ENCODE measurements at regions not wholly inside any gene's neighbourhood (a gene's known extent, or its start where the extent isn't known, plus 50 kb on each side); places are given as distances from the start of the nearest gene placed in this dataset.

- no peaks in the 10 kb centered on the region for H3K4me1 ChIP-seq (ENCODE audit: control insufficient read depth, extremely low read depth, insufficient read depth, low read length)
- H3K36me3 ChIP-seq (ENCODE audit: control insufficient read depth, insufficient read depth, low read length), result no peaks in the 10 kb centered on the region
- no peak overlapping the region for H3K9ac ChIP-seq (ENCODE audit: insufficient read depth, low read length)
- H3K27ac ChIP-seq (ENCODE audit: insufficient read depth, low read length), result no peak overlapping the region
- peak in 1 of 2 donors; percentile 37 for DNase-seq (ENCODE audit: low read depth in 2 of 2)
- H3K4me2 ChIP-seq (ENCODE audit: extremely low read depth, insufficient read depth, low read length), result no peak overlapping the region
- H3K27me3 ChIP-seq (ENCODE audit: control insufficient read depth, insufficient read depth, low read length), result no peaks in the 10 kb centered on the region
- no peaks in the 10 kb centered on the region for H3K79me2 ChIP-seq (ENCODE audit: control insufficient read depth, insufficient read depth, low read length)
- H2AFZ ChIP-seq (ENCODE audit: low read length), result no peak overlapping the region
- TF ChIP-seq EZH2 (IDR thresholded peaks at IDR 0.05; ENCODE audit: low read length, missing control alignments) (no peak), CTCF (conservative IDR thresholded peaks at IDR 0.05 in 1 of 2, IDR thresholded peaks at IDR 0.05 in 1 of 2; ENCODE audit: low read depth in 1 of 2, low read length in 2 of 2) (no peak)
- no peak overlapping the region for H3K4me3 ChIP-seq (replicated peaks in 1 of 4; ENCODE audit: control extremely low read depth in 1 of 4, insufficient read depth in 1 of 4, low read depth in 3 of 4, low read length in 4 of 4)
- no peaks in the 10 kb centered on the region for H4K20me1 ChIP-seq (ENCODE audit: control insufficient read depth, extremely low read depth, insufficient read depth, low read length)
- no peaks in the 10 kb centered on the region for H3K9me3 ChIP-seq (ENCODE audit: control insufficient read depth, insufficient read depth, low read depth, low read length)
Observed at GRCh38 chr20:24098886-24099285, 110.3 kb upstream of the GGTLC1 start.

- Histone ChIP-seq H3K4me1 (ENCODE audit: control insufficient read depth, extremely low read depth, insufficient read depth, low read length) (no peaks in the 10 kb centered on the region), H2AFZ (ENCODE audit: low read length) (no peak overlapping the region)
- TF ChIP-seq CTCF (conservative IDR thresholded peaks at IDR 0.05 in 1 of 2, IDR thresholded peaks at IDR 0.05 in 1 of 2; ENCODE audit: low read depth in 1 of 2, low read length in 2 of 2), result no peak
- TF ChIP-seq EZH2 (IDR thresholded peaks at IDR 0.05; ENCODE audit: low read length, missing control alignments), result no peak
Observed at GRCh38 chr20:24097506-24098245, 109.1 kb upstream of the GGTLC1 start.

DNA sequence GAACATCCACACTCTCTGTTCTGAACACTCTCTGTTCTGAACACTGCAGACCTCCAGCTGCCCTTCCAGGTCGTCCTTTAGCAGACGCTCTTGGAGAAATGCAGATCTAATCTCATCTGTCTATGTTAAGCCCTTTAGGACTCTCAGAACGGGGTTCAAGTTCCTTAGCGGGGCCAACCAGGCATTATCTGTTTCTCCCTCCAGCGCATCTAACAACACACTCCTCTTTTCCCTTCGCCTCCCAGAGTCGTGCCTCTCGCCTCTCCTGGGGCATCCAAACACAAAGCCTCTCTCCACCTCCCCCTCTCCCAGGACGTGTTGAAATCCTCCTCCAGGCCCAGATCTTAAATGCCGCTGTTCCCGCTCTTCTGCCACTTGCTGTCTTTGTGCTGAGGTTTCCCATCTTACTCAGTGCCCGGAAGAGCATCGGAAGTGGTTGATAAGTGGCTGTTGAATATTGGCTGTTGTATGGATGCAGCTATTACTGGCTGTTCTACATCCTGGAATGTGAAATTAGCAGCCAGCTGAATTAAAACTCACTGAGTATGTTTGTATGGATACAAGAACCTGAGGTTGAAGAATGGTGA is 108.4 kb upstream of the GGTLC1 start:
- Histone ChIP-seq H3K27me3 (ENCODE audit: control insufficient read depth, insufficient read depth, low read length) (no peaks in the 10 kb centered on the region), H3K9ac (ENCODE audit: insufficient read depth, low read length) (no peak overlapping the region), H3K4me1 (ENCODE audit: control insufficient read depth, extremely low read depth, insufficient read depth, low read length) (no peaks in the 10 kb centered on the region), H3K36me3 (ENCODE audit: control insufficient read depth, insufficient read depth, low read length) (no peaks in the 10 kb centered on the region), H3K4me3 (replicated peaks in 1 of 4; ENCODE audit: control extremely low read depth in 1 of 4, insufficient read depth in 1 of 4, low read depth in 3 of 4, low read length in 4 of 4) (no peak overlapping the region), H3K27ac (ENCODE audit: insufficient read depth, low read length) (no peak overlapping the region), H4K20me1 (ENCODE audit: control insufficient read depth, extremely low read depth, insufficient read depth, low read length) (no peaks in the 10 kb centered on the region), H3K9me3 (ENCODE audit: control insufficient read depth, insufficient read depth, low read depth, low read length) (no peaks in the 10 kb centered on the region), H2AFZ (ENCODE audit: low read length) (no peak overlapping the region), H3K79me2 (ENCODE audit: control insufficient read depth, insufficient read depth, low read length) (no peaks in the 10 kb centered on the region), H3K4me2 (ENCODE audit: extremely low read depth, insufficient read depth, low read length) (no peak overlapping the region)
- no peak for DNase-seq (ENCODE audit: low read depth in 2 of 2)
- TF ChIP-seq CTCF (conservative IDR thresholded peaks at IDR 0.05 in 1 of 2, IDR thresholded peaks at IDR 0.05 in 1 of 2; ENCODE audit: low read depth in 1 of 2, low read length in 2 of 2), result no peak
- TF ChIP-seq EZH2 (IDR thresholded peaks at IDR 0.05; ENCODE audit: low read length, missing control alignments), result no peak

More at GRCh38 chr20:24097506-24098245, 109.1 kb upstream of the GGTLC1 start:
- no peak overlapping the region for H3K9ac ChIP-seq (ENCODE audit: insufficient read depth, low read length)
- no peaks in the 10 kb centered on the region for H3K36me3 ChIP-seq (ENCODE audit: control insufficient read depth, insufficient read depth, low read length)
- no peaks in the 10 kb centered on the region for H3K9me3 ChIP-seq (ENCODE audit: control insufficient read depth, insufficient read depth, low read depth, low read length)
- no peak for DNase-seq (ENCODE audit: low read depth in 2 of 2)
- H3K27ac ChIP-seq (ENCODE audit: insufficient read depth, low read length), result no peak overlapping the region
- no peaks in the 10 kb centered on the region for H3K27me3 ChIP-seq (ENCODE audit: control insufficient read depth, insufficient read depth, low read length)
- no peaks in the 10 kb centered on the region for H4K20me1 ChIP-seq (ENCODE audit: control insufficient read depth, extremely low read depth, insufficient read depth, low read length)
- no peak overlapping the region for H3K4me2 ChIP-seq (ENCODE audit: extremely low read depth, insufficient read depth, low read length)
- no peak overlapping the region for H3K4me3 ChIP-seq (replicated peaks in 1 of 4; ENCODE audit: control extremely low read depth in 1 of 4, insufficient read depth in 1 of 4, low read depth in 3 of 4, low read length in 4 of 4)
- no peaks in the 10 kb centered on the region for H3K79me2 ChIP-seq (ENCODE audit: control insufficient read depth, insufficient read depth, low read length)
